ENCODE measurements at regions not wholly inside any gene's neighbourhood (a gene's known extent, or its start where the extent isn't known, plus 50 kb on each side); places are given as distances from the start of the nearest gene placed in this dataset.
"Not testable (repeated sequence)": the region's sequence is repeated elsewhere in the genome, so short reads cannot be mapped to it uniquely, and the experiment has no call there.

DNA sequence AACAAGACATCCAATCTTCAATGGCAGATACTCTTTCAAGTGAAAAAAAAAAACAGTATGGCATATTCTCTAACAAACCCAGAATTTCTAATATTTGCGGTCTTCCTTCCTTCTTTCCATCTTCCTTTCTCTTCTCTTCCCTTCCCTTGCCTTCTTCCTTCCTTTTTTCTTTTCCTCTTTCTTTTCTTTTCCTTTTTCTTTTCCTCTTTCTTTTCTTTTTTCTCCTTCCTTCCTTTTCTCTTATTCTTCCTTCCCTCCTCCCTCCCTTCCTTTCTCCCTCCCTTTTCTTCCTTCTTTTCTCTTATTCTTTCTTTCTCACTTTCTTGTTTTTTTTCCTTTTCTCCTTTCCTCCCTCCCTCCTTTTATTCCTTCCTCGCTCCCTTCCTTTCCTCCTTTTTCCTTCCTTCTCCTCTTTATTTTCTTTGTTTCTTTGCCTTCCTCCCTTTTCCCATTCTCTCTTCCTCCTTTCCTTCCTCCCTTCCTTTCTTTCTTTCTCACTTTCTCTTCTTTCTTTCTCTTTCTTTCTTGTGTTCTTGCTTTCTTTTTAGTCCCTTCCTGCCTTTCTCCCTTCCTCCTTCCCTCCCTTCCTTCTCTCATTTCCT, 209.0 kb downstream of the ZNF92 start:
- H3K27me3 Mint-ChIP-seq (ENCODE audit: insufficient read depth); H3K9me3 Mint-ChIP-seq; DNase-seq; H3K4me3 Mint-ChIP-seq; H3K27ac Mint-ChIP-seq; H3K36me3 Mint-ChIP-seq (ENCODE audit: low read depth); H3K4me1 Mint-ChIP-seq (ENCODE audit: low read depth): not testable (repeated sequence)

- H3K27me3 Mint-ChIP-seq (ENCODE audit: insufficient read depth); H3K9me3 Mint-ChIP-seq; H3K36me3 Mint-ChIP-seq (ENCODE audit: low read depth); H3K27ac Mint-ChIP-seq; H3K4me3 Mint-ChIP-seq; H3K4me1 Mint-ChIP-seq (ENCODE audit: low read depth); DNase-seq: not testable (repeated sequence)
Measured at GRCh38 chr7:65602495-65602894, 228.8 kb downstream of the ZNF92 start.

DNA sequence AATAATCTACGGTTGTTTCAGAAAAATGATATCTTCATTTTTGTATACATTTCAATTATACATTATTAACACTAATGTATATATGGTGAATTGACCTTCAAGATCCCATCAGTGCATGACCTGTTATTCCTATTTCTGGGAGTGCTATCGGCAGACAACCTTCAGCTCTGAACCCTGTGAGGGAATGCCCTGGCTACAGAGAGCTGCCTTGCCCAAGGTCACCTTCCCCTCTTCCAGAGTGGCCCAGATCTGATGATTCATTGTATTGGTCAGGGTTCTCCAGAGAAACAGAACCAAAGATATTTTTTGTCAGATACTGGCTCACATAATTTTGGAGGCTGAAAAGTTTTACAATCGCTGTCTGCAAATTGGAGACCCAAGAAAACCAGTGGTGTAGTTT, 235.5 kb downstream of the ZNF92 start:
- no peaks in the 10 kb centered on the region for H3K9me3 Mint-ChIP-seq
- peaks cover 9% of the 10 kb centered on the region; the same call in 1 of the 2 replicates for H3K27me3 Mint-ChIP-seq (ENCODE audit: insufficient read depth)

DNA sequence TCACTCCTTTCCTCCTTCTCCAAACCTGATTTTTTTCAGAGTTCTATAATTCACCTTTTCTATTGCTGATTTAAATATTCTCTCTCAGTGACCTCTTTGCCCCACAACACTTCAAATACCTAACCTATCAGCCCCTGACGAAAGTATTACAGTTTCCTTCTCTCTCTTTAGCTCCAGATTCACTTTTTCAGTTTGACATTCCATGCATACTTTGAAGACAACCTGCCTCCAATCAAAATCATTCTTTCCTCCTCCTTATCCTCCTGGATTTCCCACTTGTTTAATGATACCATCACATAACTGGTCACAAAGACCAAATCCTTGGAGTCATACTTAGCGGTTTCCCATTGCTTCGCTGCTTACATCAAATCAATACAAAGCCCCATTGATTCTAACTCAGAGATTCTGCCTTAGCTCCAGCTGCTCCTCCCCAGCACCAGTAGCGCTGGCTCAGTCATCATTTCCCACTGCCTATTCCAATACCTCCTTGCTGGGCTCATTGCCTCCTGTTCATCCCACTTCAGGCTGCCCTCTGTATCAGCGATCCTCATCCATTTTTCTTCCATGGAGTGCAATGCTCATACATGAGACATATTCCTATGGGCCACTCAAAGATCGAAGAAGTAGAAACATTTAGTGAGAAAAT, 240.1 kb downstream of the ZNF92 start:
- H3K9me3 Mint-ChIP-seq; H3K36me3 Mint-ChIP-seq (ENCODE audit: low read depth); H3K4me1 Mint-ChIP-seq (ENCODE audit: low read depth); H3K4me3 Mint-ChIP-seq; DNase-seq; H3K27ac Mint-ChIP-seq: not testable (repeated sequence)
- H3K27me3 Mint-ChIP-seq (ENCODE audit: insufficient read depth): peaks cover 10% of the 10 kb centered on the region

More for the DNA sequence above, 235.5 kb downstream of the ZNF92 start:
- Mint-ChIP-seq H3K36me3 (ENCODE audit: low read depth) (no peaks in the 10 kb centered on the region), H3K4me1 (ENCODE audit: low read depth) (no peaks in the 10 kb centered on the region), H3K4me3 (no peak overlapping the region), H3K27ac (no peak overlapping the region)
- no peak for DNase-seq
- TF ChIP-seq CTCF (IDR thresholded peaks at IDR 0.05): no peak

- not testable (repeated sequence) for DNase-seq; H3K27ac Mint-ChIP-seq; H3K36me3 Mint-ChIP-seq (ENCODE audit: low read depth); H3K9me3 Mint-ChIP-seq; H3K27me3 Mint-ChIP-seq (ENCODE audit: insufficient read depth); H3K4me1 Mint-ChIP-seq (ENCODE audit: low read depth); H3K4me3 Mint-ChIP-seq
Measured at GRCh38 chr7:65616111-65616510, 242.5 kb downstream of the ZNF92 start.

- not testable (repeated sequence) for H3K27me3 Mint-ChIP-seq (ENCODE audit: insufficient read depth); H3K36me3 Mint-ChIP-seq (ENCODE audit: low read depth); DNase-seq; H3K9me3 Mint-ChIP-seq; H3K27ac Mint-ChIP-seq; H3K4me1 Mint-ChIP-seq (ENCODE audit: low read depth); H3K4me3 Mint-ChIP-seq
Measured at GRCh38 chr7:65620216-65620615, 246.6 kb downstream of the ZNF92 start.

GRCh38 chr7:65621580-65622201, 248.0 kb downstream of the ZNF92 start:
- not testable (repeated sequence) for H3K4me3 Mint-ChIP-seq; H3K27me3 Mint-ChIP-seq (ENCODE audit: insufficient read depth); DNase-seq; H3K4me1 Mint-ChIP-seq (ENCODE audit: low read depth); H3K27ac Mint-ChIP-seq; H3K9me3 Mint-ChIP-seq; H3K36me3 Mint-ChIP-seq (ENCODE audit: low read depth)
- TF ChIP-seq CTCF (IDR thresholded peaks at IDR 0.05): peak; percentile 84

GRCh38 chr7:65631236-65631635, 241.6 kb upstream of the VKORC1L1 start:
- H3K4me3 Mint-ChIP-seq; H3K27me3 Mint-ChIP-seq (ENCODE audit: insufficient read depth); DNase-seq; H3K4me1 Mint-ChIP-seq (ENCODE audit: low read depth); H3K9me3 Mint-ChIP-seq; H3K36me3 Mint-ChIP-seq (ENCODE audit: low read depth); H3K27ac Mint-ChIP-seq: not testable (repeated sequence)

DNA sequence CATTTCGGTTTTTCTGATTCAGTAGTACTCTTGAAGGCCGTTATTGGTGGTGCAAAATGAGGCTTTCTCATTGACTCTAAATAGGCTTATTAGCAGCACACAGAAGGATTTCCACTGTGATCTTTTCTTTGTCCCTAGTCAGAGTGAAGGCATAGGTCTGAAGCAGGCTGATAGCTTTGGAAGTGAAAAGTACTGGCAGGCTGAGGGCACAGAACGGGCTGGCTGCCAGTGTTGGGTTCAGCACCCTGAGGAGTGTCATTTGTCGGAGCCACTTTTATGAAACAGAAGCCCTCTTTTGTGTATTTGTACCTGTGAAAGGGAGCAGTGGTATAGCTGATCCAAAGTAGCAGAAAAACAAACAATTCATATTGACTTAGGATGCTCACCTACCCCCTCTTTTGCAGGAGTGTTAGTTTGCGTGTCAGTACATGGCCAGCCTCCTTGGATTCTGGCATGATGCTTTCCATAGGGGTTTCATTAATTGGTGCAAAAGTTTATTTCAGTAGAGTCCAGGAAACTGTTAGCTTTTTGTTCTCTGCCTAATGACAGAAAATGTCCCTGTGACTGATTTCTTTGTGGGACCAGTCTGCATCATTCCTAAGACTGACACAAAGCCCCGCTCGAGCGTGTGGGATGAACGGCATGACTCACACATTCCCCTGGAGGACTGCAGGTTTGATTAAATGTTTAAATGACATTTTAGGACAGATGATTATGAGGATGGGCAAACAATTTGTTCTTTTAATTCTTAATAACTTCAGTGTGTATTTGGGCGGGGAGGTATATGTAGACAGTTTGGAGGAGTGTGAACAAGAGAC, 239.1 kb upstream of the VKORC1L1 start:
- H3K9me3 Mint-ChIP-seq; H3K36me3 Mint-ChIP-seq (ENCODE audit: low read depth); H3K4me3 Mint-ChIP-seq; H3K27ac Mint-ChIP-seq; H3K4me1 Mint-ChIP-seq (ENCODE audit: low read depth); DNase-seq; H3K27me3 Mint-ChIP-seq (ENCODE audit: insufficient read depth): not testable (repeated sequence)

DNA sequence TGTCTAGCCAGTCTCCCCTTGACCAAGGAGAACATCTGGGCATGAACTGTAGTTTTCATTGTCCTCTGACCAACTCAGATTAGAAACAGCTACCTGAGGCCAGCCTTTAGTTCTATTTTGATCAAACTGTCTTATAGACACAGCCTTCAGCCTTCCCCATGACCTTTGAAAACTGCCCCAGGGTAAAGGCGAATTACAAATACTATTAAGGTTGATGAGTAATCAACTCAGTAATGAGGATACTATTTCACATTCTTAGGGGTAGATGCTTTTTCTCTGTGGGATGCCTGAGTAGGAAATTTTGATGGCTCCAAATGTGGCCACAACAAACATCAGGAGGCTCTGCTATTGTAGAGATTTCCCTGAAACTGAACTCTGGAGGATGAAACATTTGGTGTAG, 234.0 kb upstream of the VKORC1L1 start:
- H3K27ac Mint-ChIP-seq; H3K4me3 Mint-ChIP-seq; DNase-seq; H3K4me1 Mint-ChIP-seq (ENCODE audit: low read depth); H3K27me3 Mint-ChIP-seq (ENCODE audit: insufficient read depth); H3K9me3 Mint-ChIP-seq; H3K36me3 Mint-ChIP-seq (ENCODE audit: low read depth): not testable (repeated sequence)

DNA sequence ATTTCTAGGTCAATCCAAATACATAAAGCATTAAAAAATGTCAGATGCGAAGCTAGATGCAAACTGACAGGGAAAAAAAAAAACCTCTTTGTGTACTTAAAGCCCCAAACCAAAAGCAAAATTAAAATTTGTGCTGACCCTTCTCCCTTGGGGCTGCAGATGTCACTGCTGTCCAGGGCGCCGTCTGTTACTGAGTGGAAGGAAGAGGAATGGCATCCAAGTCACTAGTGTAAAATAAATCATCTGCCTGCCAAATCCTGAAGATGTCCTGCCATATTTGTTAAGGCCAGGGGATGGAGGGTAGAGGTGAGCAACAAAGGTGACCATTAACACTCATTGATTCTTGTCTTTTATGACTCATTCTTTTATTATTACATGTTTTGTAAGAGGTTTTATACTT, 233.2 kb upstream of the VKORC1L1 start:
- DNase-seq; H3K27me3 Mint-ChIP-seq (ENCODE audit: insufficient read depth); H3K9me3 Mint-ChIP-seq; H3K4me1 Mint-ChIP-seq (ENCODE audit: low read depth); H3K36me3 Mint-ChIP-seq (ENCODE audit: low read depth); H3K4me3 Mint-ChIP-seq; H3K27ac Mint-ChIP-seq: not testable (repeated sequence)

All from HFFc6 (cell line).